GM03348 (cell line): ENCODE measurements at regions not wholly inside any gene's neighbourhood (a gene's known extent, or its start where the extent isn't known, plus 50 kb on each side); places are given as distances from the start of the nearest gene placed in this dataset.

ENCODE experiments used
- DNase-seq: peaks from one replicate; pipeline ENCODE4 v3.0.0; 2012; ENCODE audit warnings: low spot score

DNA sequence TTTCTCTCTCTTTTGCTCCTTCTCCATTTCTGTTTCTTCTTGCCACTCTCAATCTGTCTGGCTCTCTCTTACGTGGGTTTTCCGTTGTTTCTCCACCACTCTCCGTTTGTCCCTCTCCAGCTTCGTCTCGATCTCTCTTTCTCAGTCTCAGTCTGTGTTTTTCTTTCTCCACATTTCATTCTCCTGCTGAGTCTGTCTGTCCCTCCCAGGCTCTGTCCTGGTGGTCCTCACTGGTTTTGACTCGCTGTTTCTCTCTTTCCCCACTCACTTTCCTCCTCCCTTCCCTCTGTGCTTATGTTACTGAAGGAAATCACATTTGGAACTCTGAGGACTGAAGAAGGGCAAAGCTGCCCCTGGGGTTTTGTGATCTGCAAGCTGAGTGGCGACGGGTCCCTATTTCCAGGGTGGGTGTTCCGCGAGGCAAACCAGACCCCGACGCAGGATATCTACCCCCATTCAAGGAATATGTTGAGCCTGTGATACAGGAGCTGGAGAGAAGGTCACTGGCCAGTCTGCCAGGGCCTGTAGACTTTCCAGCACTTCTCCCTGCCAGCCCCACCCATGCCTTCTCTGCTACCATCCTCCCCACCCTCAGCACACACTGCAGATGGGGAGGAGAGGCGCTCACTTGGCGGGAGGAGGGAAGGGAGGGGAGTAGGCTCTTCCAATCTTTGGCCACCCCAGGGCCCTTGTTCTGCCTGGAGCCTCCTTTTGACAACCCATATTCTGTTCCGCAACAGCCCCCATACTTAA is 102.7 kb upstream of the MAP1LC3B2 start:
- peak; percentile 67 for DNase-seq

DNA sequence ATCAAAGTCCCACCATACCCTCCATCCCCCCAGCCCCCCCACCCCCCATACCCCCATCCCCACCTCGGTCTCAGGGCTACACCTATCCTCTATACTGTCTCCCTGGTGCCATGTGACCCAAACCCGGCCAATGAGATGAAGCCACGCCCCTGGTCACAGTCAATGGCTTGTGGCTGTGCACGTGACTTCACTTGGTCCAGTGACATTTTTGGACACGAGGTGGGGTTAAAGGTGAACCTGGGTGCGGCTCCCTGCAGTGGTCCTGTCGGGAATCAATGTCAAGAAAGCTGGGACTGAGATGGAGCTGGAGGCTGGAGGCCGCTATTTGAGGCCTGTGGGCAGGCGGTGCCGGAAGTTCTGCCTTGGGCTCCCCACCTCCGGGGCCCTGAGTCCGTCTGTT is 100.7 kb upstream of the MAP1LC3B2 start:
- no peak for DNase-seq

DNA sequence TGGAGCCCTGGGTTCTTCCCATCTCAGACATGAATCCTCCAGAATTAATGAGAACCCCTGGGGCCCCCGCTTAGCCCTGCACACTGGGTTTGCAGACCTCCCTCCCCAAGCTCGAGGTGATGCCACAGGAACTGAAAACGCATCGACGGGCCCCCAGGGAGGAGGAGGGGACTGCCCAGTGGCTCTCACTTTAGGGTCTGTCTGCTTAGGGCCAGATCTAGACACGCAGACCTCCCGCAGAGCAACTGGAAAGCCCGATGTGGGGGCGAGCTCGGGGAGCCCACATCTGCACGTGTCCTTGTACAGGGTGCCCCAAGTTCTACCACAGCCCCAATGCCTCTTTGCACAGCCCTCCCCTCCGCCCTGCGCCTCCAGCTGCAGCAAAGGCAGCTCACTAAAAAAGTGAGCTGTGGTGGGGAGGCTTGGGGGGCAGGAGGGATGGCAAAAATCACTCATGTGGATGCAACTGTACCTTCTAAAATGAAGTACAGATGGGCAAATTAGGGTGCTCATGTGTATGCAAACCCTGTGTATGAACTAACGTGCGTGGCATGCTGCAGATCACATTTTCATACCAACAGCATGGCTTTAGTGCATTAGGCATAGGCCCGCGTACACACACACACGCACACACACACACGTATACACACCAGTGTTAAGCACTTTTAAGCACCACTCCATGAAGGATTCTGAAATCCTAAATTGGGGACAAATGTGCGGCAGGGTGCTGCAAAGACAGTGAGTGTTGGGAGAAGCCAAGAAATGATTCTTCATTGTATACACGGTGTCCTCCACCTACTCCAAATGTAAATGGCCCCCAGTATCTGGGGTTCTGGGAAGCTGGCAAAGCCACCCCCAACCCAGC is 99.9 kb upstream of the MAP1LC3B2 start:
- no peak for DNase-seq

DNA sequence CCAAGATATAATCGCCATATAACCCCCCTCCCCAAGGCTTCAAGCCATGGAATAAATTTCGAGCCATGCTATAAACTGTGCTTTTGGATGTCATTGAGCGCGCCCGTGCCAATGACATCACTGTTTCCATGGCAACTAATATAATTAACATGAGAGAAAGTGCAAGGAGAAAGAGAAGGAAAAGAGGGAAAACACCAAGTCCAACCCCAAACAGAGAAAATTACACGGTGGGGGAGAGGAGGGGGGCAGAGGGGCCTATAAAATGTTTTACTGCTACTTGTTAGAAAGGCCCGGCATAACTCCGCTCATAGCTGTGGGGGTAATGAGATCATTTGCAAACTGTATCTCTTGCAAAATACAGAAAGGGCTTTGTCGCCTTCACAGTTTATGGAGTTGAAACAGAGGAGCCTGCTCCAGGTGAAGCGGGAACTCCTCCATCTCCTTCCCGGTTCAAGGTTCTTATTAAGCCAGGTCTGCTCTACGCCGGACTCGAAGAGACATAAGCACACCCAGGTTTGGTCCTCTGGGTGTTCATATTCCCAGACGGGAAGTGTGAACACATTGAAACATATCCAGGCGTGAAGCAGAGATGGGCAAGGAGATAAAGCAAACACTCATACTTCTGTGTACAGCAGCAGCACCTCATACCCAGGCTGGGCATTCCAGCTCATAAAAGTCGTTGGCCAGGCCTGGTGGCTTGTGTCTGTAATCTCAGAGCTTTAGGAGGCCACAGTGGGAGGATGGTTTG is 99.1 kb upstream of the MAP1LC3B2 start:
- no peak for DNase-seq

GRCh38 chr12:116461060-116461459 is 98.1 kb upstream of the MAP1LC3B2 start:
- no peak for DNase-seq

- DNase-seq, result no peak
These were observed 95.8 kb upstream of the MAP1LC3B2 start for GRCh38 chr12:116463366-116463765.

GRCh38 chr12:116465407-116465806 is 93.8 kb upstream of the MAP1LC3B2 start:
- no peak for DNase-seq

DNA sequence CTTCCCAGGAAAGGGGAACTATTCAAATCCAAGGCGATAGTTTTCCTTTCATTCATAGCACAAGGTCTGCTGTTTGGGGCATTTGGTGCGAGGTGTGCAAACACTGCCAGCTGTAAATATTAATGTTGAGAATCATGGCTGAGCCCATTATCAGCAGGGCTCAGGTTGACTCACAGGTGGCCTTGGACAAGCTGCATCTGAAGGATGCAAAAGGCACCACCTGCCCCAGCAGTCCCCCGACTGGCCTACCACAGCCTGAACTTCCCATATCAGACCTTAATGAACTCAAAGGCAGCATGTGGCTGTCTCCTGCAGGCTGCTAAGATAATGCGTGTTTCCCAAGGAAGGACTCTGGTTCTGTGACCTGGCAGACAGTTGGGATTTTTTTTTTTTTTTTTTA is 93.3 kb upstream of the MAP1LC3B2 start:
- DNase-seq, result no peak

- DNase-seq, result no peak
These were observed 92.6 kb upstream of the MAP1LC3B2 start for GRCh38 chr12:116466536-116466935.

DNA sequence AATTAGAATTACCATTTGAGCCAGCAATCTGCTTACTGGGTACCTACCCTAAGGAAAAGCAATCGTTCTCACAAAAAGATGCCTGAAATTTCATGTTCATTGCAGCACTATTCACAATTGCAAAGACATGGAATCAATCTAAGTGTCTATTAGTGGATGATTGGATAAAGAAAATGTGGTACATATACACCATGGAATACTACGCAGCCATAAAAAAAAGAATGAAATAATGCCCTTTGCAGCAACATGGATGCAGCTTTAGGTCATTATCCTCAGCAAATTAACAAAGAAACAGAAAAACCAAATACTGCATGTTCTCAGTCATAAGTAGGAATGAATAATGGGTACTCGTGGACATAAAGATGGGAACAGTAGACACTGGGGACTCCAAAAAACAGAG is 89.8 kb upstream of the MAP1LC3B2 start:
- no peak for DNase-seq

DNA sequence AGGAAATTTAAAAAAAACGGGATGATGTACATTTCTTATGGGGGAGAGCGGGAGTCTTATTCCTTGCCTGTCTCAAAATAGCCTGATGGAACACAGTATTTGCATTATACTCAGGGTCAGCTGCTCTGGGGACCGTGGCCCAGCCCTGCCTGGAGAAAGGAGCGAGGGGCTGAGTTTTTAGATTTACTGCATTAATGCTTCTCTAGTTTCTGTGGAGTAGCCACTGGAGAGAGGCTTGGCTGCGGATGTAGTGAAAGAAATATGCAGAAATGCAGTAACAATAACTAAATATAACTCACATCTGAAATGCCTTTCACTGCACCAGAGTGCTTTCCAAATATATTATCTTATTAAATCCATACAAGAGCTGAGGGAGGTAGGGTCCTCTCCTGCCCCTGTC is 87.6 kb upstream of the MAP1LC3B2 start:
- DNase-seq, result no peak

- no peak for DNase-seq
These were observed 87.0 kb upstream of the MAP1LC3B2 start for GRCh38 chr12:116472193-116472592.

GRCh38 chr12:116473416-116473815 is 85.8 kb upstream of the MAP1LC3B2 start:
- no peak for DNase-seq

- no peak for DNase-seq
These were observed 84.8 kb upstream of the MAP1LC3B2 start for GRCh38 chr12:116474331-116474730.

- DNase-seq, result no peak
These were observed 84.3 kb upstream of the MAP1LC3B2 start for GRCh38 chr12:116474899-116475298.

DNA sequence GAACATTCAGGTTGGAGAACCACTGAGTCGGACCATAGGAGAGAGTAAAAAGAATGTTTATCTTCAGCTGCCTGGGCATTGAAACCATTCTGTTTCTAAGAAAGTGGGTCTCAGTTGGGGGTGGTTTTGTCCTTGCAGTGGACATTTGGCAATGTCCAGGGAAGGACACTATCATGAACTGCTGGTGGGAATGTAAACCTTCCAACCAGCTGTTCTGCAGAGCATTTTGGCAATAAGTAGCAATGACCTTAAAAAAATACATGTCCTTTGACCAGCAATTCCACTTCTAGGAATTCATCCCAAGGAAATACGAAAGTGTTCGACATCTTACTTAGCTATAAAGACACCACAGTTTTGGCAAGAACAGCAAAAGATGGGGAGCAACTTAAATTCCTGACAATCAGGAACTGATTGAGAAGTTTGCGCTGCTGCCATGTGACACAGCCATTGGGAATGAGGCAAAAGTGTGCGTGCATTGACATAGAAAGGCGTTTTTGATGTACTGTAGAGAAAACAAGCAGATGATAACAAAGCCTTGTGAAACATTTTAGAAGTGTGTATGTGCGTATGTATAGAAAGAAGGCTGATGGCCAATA is 82.9 kb upstream of the MAP1LC3B2 start:
- DNase-seq, result no peak

DNA sequence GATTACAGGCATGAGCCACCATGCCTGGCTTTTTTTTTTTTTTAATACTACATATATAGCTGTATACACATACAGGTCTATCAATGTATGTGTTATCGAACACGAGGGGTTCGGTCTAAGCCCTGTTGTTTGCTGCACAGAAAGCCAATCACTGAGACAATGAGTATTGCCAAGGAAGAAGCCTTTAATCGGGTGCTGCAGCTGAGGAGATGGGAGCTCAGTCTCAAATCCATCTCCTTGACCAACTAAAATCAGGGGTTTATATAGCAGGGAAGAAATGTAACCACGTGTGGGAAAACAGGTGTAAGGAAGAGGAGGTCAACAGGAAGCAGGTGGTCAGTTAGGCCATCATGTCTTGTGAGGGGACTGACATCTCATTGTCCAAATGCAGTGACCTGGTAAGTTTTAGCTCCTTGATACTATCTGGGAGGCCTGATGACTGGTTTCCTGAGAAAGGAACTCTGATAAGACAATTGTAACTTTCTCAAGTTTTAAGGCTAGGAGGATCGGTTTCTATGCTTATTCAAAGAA is 80.9 kb upstream of the MAP1LC3B2 start:
- DNase-seq, result no peak

DNA sequence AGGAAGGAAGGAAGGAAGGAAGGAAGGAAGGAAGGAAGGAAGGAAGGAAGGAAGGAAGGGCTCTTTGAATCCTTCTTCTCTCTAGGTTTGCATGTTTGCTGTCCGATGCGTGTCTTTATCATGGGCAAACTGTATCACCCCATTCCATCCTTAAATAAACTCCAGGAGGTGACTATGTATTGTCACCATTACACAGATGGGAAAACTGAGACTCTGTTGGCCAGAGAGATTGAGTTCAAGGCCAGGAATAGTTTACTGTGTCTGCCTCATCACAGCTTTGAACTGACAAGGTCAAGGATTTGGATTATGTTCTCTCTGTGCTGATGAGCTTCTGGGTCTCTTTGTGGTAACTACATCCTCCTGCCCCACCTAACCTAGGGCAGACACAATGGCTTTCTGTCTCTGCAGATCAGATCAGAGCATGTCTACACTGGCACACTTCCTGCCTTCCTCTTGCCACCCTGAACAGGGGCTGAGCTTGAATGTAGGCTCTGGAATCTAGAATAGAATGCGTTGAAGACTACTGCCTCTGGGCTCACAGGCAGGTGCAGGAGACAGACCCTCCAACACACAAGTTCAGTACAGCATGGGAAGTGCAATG is 78.9 kb upstream of the MAP1LC3B2 start:
- DNase-seq, result no peak

GRCh38 chr12:116481726-116482125 is 77.5 kb upstream of the MAP1LC3B2 start:
- DNase-seq, result no peak

GRCh38 chr12:116482179-116482578 is 77.0 kb upstream of the MAP1LC3B2 start:
- DNase-seq, result no peak

GRCh38 chr12:116482859-116483258 is 76.3 kb upstream of the MAP1LC3B2 start:
- DNase-seq, result no peak
